ENCODE measurements at regions not wholly inside any gene's neighbourhood (a gene's known extent, or its start where the extent isn't known, plus 50 kb on each side); places are given as distances from the start of the nearest gene placed in this dataset.

DNA sequence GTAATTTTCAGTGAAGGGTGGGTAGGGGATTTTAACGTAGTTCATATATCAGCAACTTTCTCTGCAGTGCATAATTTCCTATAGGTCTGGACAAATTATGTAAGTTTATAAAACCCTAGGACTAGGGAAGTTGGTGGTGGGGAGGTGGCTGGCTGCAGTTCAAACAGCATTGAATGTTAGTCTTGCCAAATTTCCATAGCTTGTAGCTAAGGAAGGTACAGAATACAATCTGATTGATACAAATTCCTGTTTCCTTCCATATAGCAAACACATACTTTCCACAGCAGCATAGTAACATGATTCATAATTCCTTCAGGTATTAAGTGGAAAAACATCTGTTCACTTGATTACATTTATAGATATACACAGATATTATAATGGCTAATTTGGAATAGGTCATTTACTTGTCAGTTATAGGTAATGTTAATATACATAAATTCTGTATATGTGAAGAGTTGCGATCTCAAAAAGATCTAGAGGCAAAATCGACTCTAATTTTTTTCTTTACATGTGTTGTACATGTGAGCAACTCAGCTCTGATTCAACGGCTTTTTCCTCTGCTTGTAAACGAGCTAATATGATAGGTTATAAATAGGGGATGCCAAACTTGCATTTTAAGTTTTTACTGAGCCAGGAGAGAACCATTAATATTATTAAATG is 233.4 kb upstream of the CSNK1A1L start:
- TF ChIP-seq EZH2phosphoT487 (IDR thresholded peaks at IDR 0.05; ENCODE audit: borderline replicate concordance, low read length) (no peak), CTCF (IDR thresholded peaks at IDR 0.05; ENCODE audit: low read depth, low read length, poor library complexity, severe bottlenecking) (no peak)

Data from DOHH2 (cell line).